Loucy (cell line): ENCODE measurements at regions not wholly inside any gene's neighbourhood (a gene's known extent, or its start where the extent isn't known, plus 50 kb on each side); places are given as distances from the start of the nearest gene placed in this dataset.
"Not testable (repeated sequence)": the region's sequence is repeated elsewhere in the genome, so short reads cannot be mapped to it uniquely, and the experiment has no call there.

Source experiments
- H2AFZ ChIP-seq: fragments of 200-600 bp; sonication (generic); 2 replicates; pipeline ENCODE4 v1.6.0; 2016; ENCODE audit warnings: antibody characterized with exemption, mild to moderate bottlenecking, low read length, moderate library complexity
- H3F3A ChIP-seq: fragments of 200-600 bp; 2 replicates; pipeline ENCODE4 v1.6.0; 2016; ENCODE audit warnings: antibody characterized with exemption, low read depth, mild to moderate bottlenecking
- H3K27me3 ChIP-seq: fragments of 200-600 bp; sonication (generic); 2 replicates; pipeline ENCODE4 v1.6.1; 2014; ENCODE audit warnings: low read length, mild to moderate bottlenecking; ENCODE audit not compliant: insufficient read depth, poor library complexity, severe bottlenecking
- H3K36me3 ChIP-seq: fragments of 200-600 bp; sonication (generic); 2 replicates; pipeline ENCODE4 v1.6.1; 2016; ENCODE audit warnings: low read length; ENCODE audit not compliant: insufficient read depth
- H3K4me1 ChIP-seq: fragments of 200-600 bp; sonication (generic); 2 replicates; pipeline ENCODE4 v1.5.1; 2014; ENCODE audit warnings: low read length, mild to moderate bottlenecking; ENCODE audit not compliant: insufficient read depth, poor library complexity, severe bottlenecking
- H3K4me2 ChIP-seq: fragments of 200-600 bp; sonication (generic); 2 replicates; pipeline ENCODE4 v1.6.0; 2014; ENCODE audit warnings: antibody characterized with exemption, low read length, low read depth, mild to moderate bottlenecking; ENCODE audit not compliant: poor library complexity, severe bottlenecking
- H3K4me3 ChIP-seq: fragments of 200-600 bp; sonication (generic); 2 replicates; pipeline ENCODE4 v1.5.1; 2014; ENCODE audit warnings: low read length, mild to moderate bottlenecking, mixed read lengths; ENCODE audit not compliant: poor library complexity, severe bottlenecking
- H3K79me2 ChIP-seq: fragments of 200-600 bp; sonication (generic); 2 replicates; pipeline ENCODE4 v1.6.1; 2014; ENCODE audit warnings: low read length; ENCODE audit not compliant: insufficient read depth
- H3K9ac ChIP-seq: fragments of 200-600 bp; sonication (generic); 2 replicates; pipeline ENCODE4 v1.6.0; 2014; ENCODE audit warnings: mild to moderate bottlenecking, low read depth, low read length, moderate library complexity; ENCODE audit not compliant: poor library complexity, severe bottlenecking
- H3K9me2 ChIP-seq: fragments of 200-600 bp; sonication (generic); replicated peaks from 2 replicates; pipeline ENCODE4 v1.6.1; 2016; ENCODE audit warnings: low read depth, low read length, mixed read lengths
- H3K9me3 ChIP-seq: fragments of 200-600 bp; sonication (generic); 2 replicates; pipeline ENCODE4 v1.6.1; 2014; ENCODE audit warnings: mild to moderate bottlenecking, antibody characterized with exemption, low read length, low read depth; ENCODE audit not compliant: insufficient read depth
- H4K20me1 ChIP-seq: fragments of 200-600 bp; sonication (generic); 2 replicates; pipeline ENCODE4 v1.6.0; 2014; ENCODE audit warnings: antibody characterized with exemption, low read length, mild to moderate bottlenecking; ENCODE audit not compliant: insufficient read depth, poor library complexity, severe bottlenecking
- EZH2phosphoT487 ChIP-seq: fragments of 200-600 bp; IDR thresholded peaks from 2 replicates; pipeline ENCODE4 v1.6.1; 2018; ENCODE audit warnings: antibody characterized with exemption, mild to moderate bottlenecking, moderate library complexity, borderline replicate concordance
- TF ChIP-seq, protein P1 (sequence below): fragments of 200-600 bp; sonication (generic); conservative IDR thresholded peaks from 2 replicates; pipeline ENCODE4 v1.5.1; 2014; ENCODE audit warnings: mild to moderate bottlenecking, antibody characterized with exemption, low read length

DNA sequence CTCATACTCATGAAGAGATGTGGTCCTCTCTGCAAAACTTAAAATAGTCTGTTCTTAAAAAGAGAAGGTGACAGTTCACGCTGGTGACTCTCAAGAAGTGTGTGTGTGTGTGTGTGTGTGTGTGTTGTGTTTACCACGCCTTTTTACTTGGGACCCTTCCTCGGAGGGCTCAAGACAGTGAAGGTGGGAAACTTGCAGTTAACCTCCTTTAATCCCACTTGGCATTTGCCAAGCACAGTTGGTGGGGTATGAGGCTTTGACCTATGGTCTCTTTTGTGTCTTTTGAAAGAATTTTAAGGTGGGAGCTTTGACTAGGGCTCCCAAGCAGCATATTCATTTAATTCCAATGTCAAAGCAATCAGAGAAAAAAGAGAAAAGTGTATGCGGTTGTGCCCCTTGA is 395.8 kb downstream of the TFAP2B start:
- Histone ChIP-seq H3K4me2 (no peak overlapping the region), H3K9me2 (no peaks in the 10 kb centered on the region), H3F3A (no peaks in the 10 kb centered on the region), H3K9me3 (no peaks in the 10 kb centered on the region), H3K27me3 (no peaks in the 10 kb centered on the region), H4K20me1 (no peaks in the 10 kb centered on the region), H2AFZ (no peak overlapping the region), H3K79me2 (no peaks in the 10 kb centered on the region), H3K36me3 (no peaks in the 10 kb centered on the region), H3K4me1 (no peaks in the 10 kb centered on the region), H3K4me3 (no peak overlapping the region), H3K9ac (no peak overlapping the region)
- TF ChIP-seq, protein P1, sequence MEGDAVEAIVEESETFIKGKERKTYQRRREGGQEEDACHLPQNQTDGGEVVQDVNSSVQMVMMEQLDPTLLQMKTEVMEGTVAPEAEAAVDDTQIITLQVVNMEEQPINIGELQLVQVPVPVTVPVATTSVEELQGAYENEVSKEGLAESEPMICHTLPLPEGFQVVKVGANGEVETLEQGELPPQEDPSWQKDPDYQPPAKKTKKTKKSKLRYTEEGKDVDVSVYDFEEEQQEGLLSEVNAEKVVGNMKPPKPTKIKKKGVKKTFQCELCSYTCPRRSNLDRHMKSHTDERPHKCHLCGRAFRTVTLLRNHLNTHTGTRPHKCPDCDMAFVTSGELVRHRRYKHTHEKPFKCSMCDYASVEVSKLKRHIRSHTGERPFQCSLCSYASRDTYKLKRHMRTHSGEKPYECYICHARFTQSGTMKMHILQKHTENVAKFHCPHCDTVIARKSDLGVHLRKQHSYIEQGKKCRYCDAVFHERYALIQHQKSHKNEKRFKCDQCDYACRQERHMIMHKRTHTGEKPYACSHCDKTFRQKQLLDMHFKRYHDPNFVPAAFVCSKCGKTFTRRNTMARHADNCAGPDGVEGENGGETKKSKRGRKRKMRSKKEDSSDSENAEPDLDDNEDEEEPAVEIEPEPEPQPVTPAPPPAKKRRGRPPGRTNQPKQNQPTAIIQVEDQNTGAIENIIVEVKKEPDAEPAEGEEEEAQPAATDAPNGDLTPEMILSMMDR, result no peak
- no peak for TF ChIP-seq EZH2phosphoT487

DNA sequence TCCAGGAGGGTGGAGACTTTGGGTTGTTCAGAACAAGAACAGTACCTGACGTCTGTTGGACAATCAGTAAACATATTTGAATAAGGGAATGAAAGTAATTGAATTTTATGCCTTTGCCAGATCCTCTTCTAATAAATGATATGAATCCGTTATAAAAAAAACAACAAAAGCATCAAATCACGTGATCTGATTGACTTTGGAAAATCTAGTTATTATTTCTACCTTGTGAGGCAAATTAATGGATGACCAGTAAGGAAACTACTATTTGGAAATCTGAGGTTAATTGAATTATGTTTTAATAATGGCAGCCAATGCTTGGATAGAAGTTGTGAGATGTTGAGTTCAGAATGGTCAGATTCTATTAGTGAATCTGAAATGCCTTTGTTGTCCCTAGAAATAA is 399.5 kb downstream of the TFAP2B start:
- no peak for TF ChIP-seq EZH2phosphoT487
- TF ChIP-seq, protein P1, result no peak
- no peak overlapping the region for H2AFZ ChIP-seq
- no peak overlapping the region for H3K4me3 ChIP-seq
- H3K9me3 ChIP-seq, result no peaks in the 10 kb centered on the region
- H3K4me1 ChIP-seq, result no peaks in the 10 kb centered on the region
- H3K9me2 ChIP-seq, result no peaks in the 10 kb centered on the region
- no peaks in the 10 kb centered on the region for H4K20me1 ChIP-seq
- H3K4me2 ChIP-seq, result no peak overlapping the region
- no peaks in the 10 kb centered on the region for H3K79me2 ChIP-seq
- no peaks in the 10 kb centered on the region for H3F3A ChIP-seq
- H3K36me3 ChIP-seq, result no peaks in the 10 kb centered on the region
- no peak overlapping the region for H3K9ac ChIP-seq
- no peaks in the 10 kb centered on the region for H3K27me3 ChIP-seq

DNA sequence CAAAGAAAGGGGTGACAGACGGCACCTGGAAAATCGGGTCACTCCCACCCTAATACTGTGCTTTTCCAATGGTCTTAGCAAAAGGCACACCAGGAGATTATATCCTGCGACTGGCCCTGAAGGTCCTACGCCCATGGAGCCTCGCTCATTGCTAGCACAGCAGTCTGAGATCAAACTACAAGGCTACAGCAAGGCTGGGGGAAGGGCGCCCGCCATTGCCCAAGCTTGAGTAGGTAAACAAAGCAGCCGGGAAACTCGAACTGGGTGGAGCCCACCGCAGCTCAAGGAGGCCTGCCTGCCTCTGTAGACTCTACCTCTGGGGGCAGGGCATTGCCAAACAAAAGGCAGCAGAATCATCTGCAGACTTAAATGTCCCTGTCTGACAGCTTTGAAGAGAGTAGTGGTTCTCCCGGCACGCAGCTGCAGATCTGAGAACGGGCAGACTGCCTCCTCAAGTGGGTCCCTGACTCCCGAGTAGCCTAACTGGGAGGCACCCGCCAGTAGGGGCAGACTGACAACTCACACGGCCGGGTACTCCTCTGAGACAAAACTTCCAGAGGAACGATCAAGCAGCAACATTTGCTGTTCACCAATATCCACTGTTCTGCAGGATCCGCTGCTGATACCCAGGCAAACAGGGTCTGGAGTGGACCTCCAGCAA is 406.0 kb downstream of the TFAP2B start:
- not testable (repeated sequence) for H3F3A ChIP-seq, H3K4me3 ChIP-seq, H3K9me2 ChIP-seq, H3K4me2 ChIP-seq, H3K9ac ChIP-seq, H3K79me2 ChIP-seq, H3K27me3 ChIP-seq, H3K36me3 ChIP-seq, H3K9me3 ChIP-seq, H3K4me1 ChIP-seq, H2AFZ ChIP-seq, H4K20me1 ChIP-seq

DNA sequence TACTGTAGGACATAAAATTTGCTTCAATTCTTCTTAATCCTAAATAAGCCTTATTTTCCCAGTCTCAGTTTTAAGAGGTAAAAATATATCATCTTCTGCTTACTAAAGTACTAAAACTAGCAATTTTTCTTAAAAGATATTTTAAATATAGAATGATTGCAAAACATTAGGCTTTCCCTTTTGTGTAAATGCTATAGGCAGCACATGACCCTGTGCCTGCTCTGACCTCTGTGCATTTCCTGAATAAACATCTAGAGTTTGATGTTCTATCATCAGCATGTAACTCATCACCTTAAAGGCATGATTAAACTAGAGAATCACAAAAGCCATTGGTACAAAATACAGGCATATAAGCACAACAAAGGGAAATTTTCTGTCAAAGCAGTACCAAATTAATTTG is 422.7 kb downstream of the TFAP2B start:
- no peaks in the 10 kb centered on the region for H3K79me2 ChIP-seq
- no peaks in the 10 kb centered on the region for H3K36me3 ChIP-seq
- no peaks in the 10 kb centered on the region for H3K27me3 ChIP-seq
- H3K4me1 ChIP-seq, result no peaks in the 10 kb centered on the region
- TF ChIP-seq EZH2phosphoT487, result no peak
- TF ChIP-seq, protein P1, result no peak
- H3F3A ChIP-seq, result no peaks in the 10 kb centered on the region
- H4K20me1 ChIP-seq, result no peaks in the 10 kb centered on the region
- no peaks in the 10 kb centered on the region for H3K9me3 ChIP-seq
- no peaks in the 10 kb centered on the region for H3K9me2 ChIP-seq
- H3K4me3 ChIP-seq, result no peak overlapping the region
- no peak overlapping the region for H2AFZ ChIP-seq
- no peak overlapping the region for H3K9ac ChIP-seq
- H3K4me2 ChIP-seq, result no peak overlapping the region
